Endothelial cell of umbilical vein (primary cell): ENCODE measurements at regions not wholly inside any gene's neighbourhood (a gene's known extent, or its start where the extent isn't known, plus 50 kb on each side); places are given as distances from the start of the nearest gene placed in this dataset.

Experiments used
- BruUV-seq: library from RNA; stranded (reverse); fragments of 400-500 nt; replicated peaks from 2 replicates; lab custom pipeline; 2021; lab: Mats Ljungman, UMichigan
- CTCF ChIA-PET: fragments of 300-600, 350-600 bp; sonication (Branson Sonifier 250); formaldehyde crosslinking; loops from one replicate; lab custom pipeline; 2021; ENCODE audit warnings: antibody characterized with exemption, inconsistent platforms; lab: Charles Lee
- POLR2A ChIA-PET: fragments of 300-600, 350-600 bp; sonication (Branson Sonifier 250); formaldehyde crosslinking; loops from one replicate; lab custom pipeline; 2021; ENCODE audit warnings: antibody characterized with exemption, inconsistent platforms; lab: Charles Lee
- DNase-seq: peaks from one replicate; pipeline ENCODE4 v3.0.0-alpha.2; 2011; ENCODE audit warnings: low read depth, low spot score
- FAIRE-seq: peaks from 2 replicates; lab custom pipeline; 2011; peaks lifted over from hg19 to GRCh38; lab: Jason Lieb, UNC
- H2AFZ ChIP-seq: 2 replicates; pipeline ENCODE4 v1.6.0; 2012; ENCODE audit warnings: low read depth, low read length, control low read depth, inconsistent platforms
- H3K27ac ChIP-seq: 2 replicates; pipeline ENCODE4 v1.5.1; 2011; ENCODE audit warnings: low read depth, mild to moderate bottlenecking, control low read depth, low read length, moderate library complexity; ENCODE audit not compliant: insufficient read depth
- H3K27me3 ChIP-seq, 2 experiments: 2 replicates each; pipeline versions ENCODE4 v1.6.0 to v1.6.1; 2011; ENCODE audit warnings: low read length in 2 of 2, mixed read lengths in 1 of 2; ENCODE audit not compliant: control insufficient read depth in 2 of 2, insufficient read depth in 2 of 2
- H3K36me3 ChIP-seq, 2 experiments: 2 replicates in 1 of 2; 3 replicates in 1 of 2; pipeline ENCODE4 v1.5.1; 2011; ENCODE audit warnings: low read length in 2 of 2, mild to moderate bottlenecking in 1 of 2, moderate library complexity in 1 of 2; ENCODE audit not compliant: control insufficient read depth in 2 of 2, insufficient read depth in 2 of 2; ENCODE audit errors: extremely low read depth in 1 of 2
- H3K4me1 ChIP-seq: 3 replicates; pipeline ENCODE4 v1.5.1; 2011; ENCODE audit warnings: mild to moderate bottlenecking, low read length; ENCODE audit not compliant: control insufficient read depth, insufficient read depth; ENCODE audit errors: extremely low read depth
- H3K4me2 ChIP-seq: 2 replicates; pipeline ENCODE4 v1.6.1; 2011; ENCODE audit warnings: low read length, control low read depth, mixed read lengths; ENCODE audit not compliant: insufficient read depth
- H3K4me3 ChIP-seq, 3 experiments: fragments of 200-600 bp in 1 of 3; sonication (generic), shearing (Covaris generic) in 1 of 3; replicated peaks in 1 of 3; 2 replicates each; pipeline ENCODE4 v1.5.1; 2011 to 2016; ENCODE audit warnings: control low read depth in 3 of 3, low read length in 3 of 3, mild to moderate bottlenecking in 2 of 3, inconsistent platforms in 1 of 3, low read depth in 1 of 3, moderate library complexity in 1 of 3; ENCODE audit not compliant: insufficient read depth in 1 of 3
- H3K79me2 ChIP-seq: 2 replicates; pipeline ENCODE4 v1.6.0; 2012; ENCODE audit warnings: low read length, inconsistent platforms; ENCODE audit not compliant: control insufficient read depth, insufficient read depth
- H3K9ac ChIP-seq: replicated peaks from 2 replicates; pipeline ENCODE3; 2011; ENCODE audit warnings: low read length, control low read depth; ENCODE audit not compliant: insufficient read depth; ENCODE audit errors: extremely low read depth
- H3K9me1 ChIP-seq: replicated peaks from 3 replicates; pipeline ENCODE4 v1.6.0; 2011; ENCODE audit warnings: mild to moderate bottlenecking, low read length; ENCODE audit not compliant: control insufficient read depth, insufficient read depth; ENCODE audit errors: extremely low read depth
- H3K9me3 ChIP-seq: replicated peaks from 2 replicates; pipeline ENCODE4 v1.5.1; 2012; ENCODE audit warnings: low read length, inconsistent platforms; ENCODE audit not compliant: control insufficient read depth, insufficient read depth
- H4K20me1 ChIP-seq: replicated peaks from 2 replicates; pipeline ENCODE3; 2011; ENCODE audit warnings: mild to moderate bottlenecking, low read length; ENCODE audit not compliant: control insufficient read depth, insufficient read depth; ENCODE audit errors: extremely low read depth
- CTCF ChIP-seq, 2 donors: IDR thresholded peaks; 1 replicate in 1 of 2; 2 replicates in 1 of 2; pipeline ENCODE4 v1.5.1; 2011; ENCODE audit warnings: low read length in 2 of 2, mild to moderate bottlenecking in 2 of 2, moderate library complexity in 2 of 2, control low read depth in 1 of 2, inconsistent platforms in 1 of 2, low read depth in 1 of 2; ENCODE audit not compliant: insufficient read depth in 1 of 2; ENCODE audit errors: extremely low read depth in 1 of 2
- EZH2 ChIP-seq: IDR thresholded peaks from 2 replicates; pipeline ENCODE4 v1.6.1; 2012; ENCODE audit warnings: borderline replicate concordance, low read depth, mild to moderate bottlenecking, moderate library complexity, low read length, inconsistent platforms; ENCODE audit not compliant: severe bottlenecking
- FOS ChIP-seq: IDR thresholded peaks from 2 replicates; pipeline ENCODE4 v1.6.1; 2011; ENCODE audit warnings: mild to moderate bottlenecking, low read length, moderate library complexity, borderline replicate concordance; ENCODE audit not compliant: insufficient read depth
- GATA2 ChIP-seq: IDR thresholded peaks from 2 replicates; pipeline ENCODE4 v1.7.0; 2011; ENCODE audit warnings: low read depth, mild to moderate bottlenecking, moderate library complexity, mixed read lengths, low read length; ENCODE audit not compliant: insufficient read length, insufficient read depth
- JUN ChIP-seq: IDR thresholded peaks from 2 replicates; pipeline ENCODE4 v1.6.1; 2011; ENCODE audit warnings: borderline replicate concordance, low read depth; ENCODE audit not compliant: insufficient read length, insufficient read depth
- MYC ChIP-seq: IDR thresholded peaks from one replicate; pipeline ENCODE4 v1.6.1; 2011; ENCODE audit warnings: mild to moderate bottlenecking, low read depth, low read length
- POLR2A ChIP-seq: IDR thresholded peaks from 2 replicates; pipeline ENCODE4 v1.6.1; 2012; ENCODE audit warnings: low read depth, mild to moderate bottlenecking, control low read depth, low read length
- POLR2AphosphoS5 ChIP-seq: IDR thresholded peaks from 2 replicates; pipeline ENCODE4 v1.6.1; 2012; ENCODE audit warnings: low read depth, mild to moderate bottlenecking, control low read depth, low read length, moderate library complexity; ENCODE audit not compliant: insufficient read depth
- dilution Hi-C: fragments of 300-500 bp; cut with MboI; formaldehyde crosslinking; loops from one replicate; pipeline ENCODE4 v1.15.0; 2019; ENCODE audit warnings: low sequenced_read_pairs; ENCODE audit not compliant: extremely low pct_ligation_motif_present
- intact Hi-C: fragments of 100-400 bp; cut with micrococcal nuclease; formaldehyde crosslinking; loops from one replicate; pipeline ENCODE4 v1.10.0; 2022
- TF ChIP-seq, protein P1 (sequence below): IDR thresholded peaks from 2 replicates; pipeline ENCODE4 v1.6.1; 2011; ENCODE audit not compliant: insufficient read depth, insufficient read length

- no peak overlapping the region for H3K4me2 ChIP-seq
- BruUV-seq, result no TSS peak
- H3K79me2 ChIP-seq, result no peaks in the 10 kb centered on the region
- TF ChIP-seq CTCF (IDR thresholded peaks at IDR 0.05; ENCODE audit: extremely low read depth in 1 of 2, insufficient read depth in 1 of 2, low read depth in 1 of 2, low read length in 2 of 2), result no peak
- TF ChIP-seq FOS, result no peak
- TF ChIP-seq JUN, result no peak
- TF ChIP-seq POLR2AphosphoS5, result no peak
- TF ChIP-seq, protein P1, sequence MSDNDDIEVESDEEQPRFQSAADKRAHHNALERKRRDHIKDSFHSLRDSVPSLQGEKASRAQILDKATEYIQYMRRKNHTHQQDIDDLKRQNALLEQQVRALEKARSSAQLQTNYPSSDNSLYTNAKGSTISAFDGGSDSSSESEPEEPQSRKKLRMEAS, result no peak
- no peak for TF ChIP-seq POLR2A
- no peak for TF ChIP-seq GATA2
- TF ChIP-seq MYC, result no peak
- TF ChIP-seq EZH2, result no peak
- no peaks in the 10 kb centered on the region for H4K20me1 ChIP-seq
- intact Hi-C loops, result no loop called here
- no peak for FAIRE-seq
- no peaks in the 10 kb centered on the region for H3K4me1 ChIP-seq
- no peak overlapping the region for H3K9ac ChIP-seq
- H3K9me1 ChIP-seq, result no peaks in the 10 kb centered on the region
- no peak overlapping the region for H2AFZ ChIP-seq
- CTCF ChIA-PET, result no interaction called here
- no peak overlapping the region for H3K4me3 ChIP-seq
- DNase-seq, result no peak
- H3K27ac ChIP-seq, result no peak overlapping the region
- H3K36me3 ChIP-seq, result no peaks in the 10 kb centered on the region
- no peaks in the 10 kb centered on the region for H3K27me3 ChIP-seq
- H3K9me3 ChIP-seq, result no peaks in the 10 kb centered on the region
- dilution Hi-C loops, result no loop called here
- POLR2A ChIA-PET, result no interaction called here
Measured at GRCh38 chr3:95731753-95732152, 1082.6 kb upstream of the EPHA6 start.
